NCI-H1436 treated with DMSO at 0.1 percent for 48 hours (cell line): ENCODE measurements at regions not wholly inside any gene's neighbourhood (a gene's known extent, or its start where the extent isn't known, plus 50 kb on each side); places are given as distances from the start of the nearest gene placed in this dataset.

Experiments used
- DNase-seq: peaks from one replicate; lab custom pipeline; 2025; lab: John Stamatoyannopoulos, UW

DNA sequence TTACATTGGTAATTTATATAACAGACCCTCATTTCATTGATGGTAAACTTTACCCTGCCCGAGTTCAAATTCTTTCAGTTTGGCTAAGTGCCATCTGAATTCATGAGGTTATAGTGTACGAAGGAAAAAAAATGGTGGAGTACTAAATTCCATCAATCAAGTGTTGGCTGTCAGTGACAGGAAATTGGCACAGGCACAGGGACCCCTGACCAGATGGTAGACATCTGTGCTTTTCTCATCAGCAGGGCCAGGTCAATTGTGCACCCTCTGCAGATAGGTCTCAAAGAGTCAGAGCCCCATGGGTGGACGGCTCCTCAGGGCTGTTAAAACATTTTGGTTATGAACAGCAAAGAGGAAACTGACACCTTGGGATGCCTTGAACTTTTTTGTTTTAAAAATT is 439.2 kb downstream of the SETBP1 start:
- DNase-seq, result no peak

- DNase-seq, result no peak
These were observed 440.5 kb downstream of the SETBP1 start for GRCh38 chr18:45121146-45121545.

GRCh38 chr18:45122506-45122905 is 441.8 kb downstream of the SETBP1 start:
- DNase-seq, result no peak

GRCh38 chr18:45127405-45127804 is 446.7 kb downstream of the SETBP1 start:
- no peak for DNase-seq

- no peak for DNase-seq
These were observed 452.6 kb downstream of the SETBP1 start for GRCh38 chr18:45133276-45133675.

GRCh38 chr18:45136381-45137086 is 455.8 kb downstream of the SETBP1 start:
- DNase-seq, result no peak

DNA sequence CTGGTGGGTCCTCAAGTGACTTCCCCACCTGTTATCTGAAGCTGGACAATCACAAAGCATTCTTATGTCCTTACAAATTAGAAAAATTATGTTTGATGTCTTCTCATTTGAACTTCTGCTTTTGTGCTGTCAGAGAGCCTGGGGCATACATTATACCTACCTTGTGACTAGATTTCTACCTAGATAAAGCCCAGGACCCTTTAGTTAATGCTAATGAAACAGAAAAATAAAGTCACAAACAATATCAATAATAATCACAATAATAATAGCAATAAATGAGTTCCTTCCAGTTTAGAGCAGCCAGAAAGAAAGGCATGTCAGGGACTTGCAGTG is 456.4 kb downstream of the SETBP1 start:
- no peak for DNase-seq

- DNase-seq, result no peak
These were observed 458.8 kb downstream of the SETBP1 start for GRCh38 chr18:45139478-45139877.

GRCh38 chr18:45142868-45143267 is 462.2 kb downstream of the SETBP1 start:
- DNase-seq, result no peak

GRCh38 chr18:45149712-45150111 is 465.6 kb upstream of the SLC14A2 start:
- no peak for DNase-seq

- DNase-seq, result no peak
These were observed 463.6 kb upstream of the SLC14A2 start for GRCh38 chr18:45151645-45152044.

DNA sequence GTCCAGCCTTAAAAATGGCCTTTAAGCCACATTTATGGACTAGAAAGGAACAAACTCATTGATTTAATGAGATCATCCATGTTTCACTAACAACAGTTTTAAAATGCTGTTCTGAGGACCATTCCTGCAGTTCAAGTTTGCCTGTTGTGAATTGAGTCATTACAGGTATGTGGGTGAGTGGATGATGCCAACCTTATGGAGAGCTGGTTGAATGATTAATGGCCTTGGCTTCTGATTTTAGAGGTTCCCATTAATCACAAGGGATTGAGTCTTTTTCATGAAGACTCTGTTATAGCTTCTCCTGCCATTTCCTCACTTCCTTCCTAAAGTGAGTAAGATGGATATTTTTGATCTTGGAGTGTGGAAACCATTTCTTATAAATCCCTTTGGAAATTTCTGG is 459.8 kb upstream of the SLC14A2 start:
- no peak for DNase-seq

DNA sequence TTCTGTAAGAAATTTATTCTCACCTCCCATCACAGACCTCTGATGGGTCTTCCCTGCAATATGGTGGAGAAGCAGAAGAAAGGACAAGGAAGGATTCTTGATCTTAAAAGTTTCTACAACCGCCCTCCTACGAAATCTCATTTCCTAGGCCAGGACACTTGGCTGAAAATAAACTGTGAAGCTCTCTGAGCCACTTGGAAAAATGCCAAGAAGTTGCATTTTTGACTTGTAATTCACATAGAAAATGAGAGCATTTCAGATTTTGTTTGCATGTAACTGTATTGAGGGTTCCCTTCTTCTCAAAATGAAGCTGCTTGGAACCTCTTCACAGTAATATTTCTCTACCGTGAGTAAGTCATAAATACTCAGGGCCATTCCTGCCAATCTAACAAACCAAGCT is 458.3 kb upstream of the SLC14A2 start:
- no peak for DNase-seq

GRCh38 chr18:45157576-45157975 is 457.7 kb upstream of the SLC14A2 start:
- no peak for DNase-seq

GRCh38 chr18:45161850-45162249 is 453.4 kb upstream of the SLC14A2 start:
- DNase-seq, result no peak

DNA sequence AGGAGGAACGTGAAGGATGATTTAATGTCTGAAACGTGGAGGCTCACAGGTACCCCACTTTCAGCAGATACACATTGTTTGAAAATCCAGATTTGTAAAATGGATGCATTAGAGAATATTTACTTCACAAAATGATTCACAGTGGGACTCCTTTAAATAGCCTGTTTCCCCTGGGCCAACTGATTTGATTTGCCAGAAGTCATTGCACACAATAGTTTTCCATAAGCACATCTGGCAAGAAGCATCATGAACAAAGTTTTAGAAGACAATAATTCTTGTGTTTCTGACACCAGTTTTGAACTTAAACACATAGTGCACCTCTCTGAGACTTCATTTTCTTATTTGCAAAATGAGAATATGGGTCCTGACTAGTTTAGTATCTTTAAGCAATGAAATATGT is 451.4 kb upstream of the SLC14A2 start:
- no peak for DNase-seq

DNA sequence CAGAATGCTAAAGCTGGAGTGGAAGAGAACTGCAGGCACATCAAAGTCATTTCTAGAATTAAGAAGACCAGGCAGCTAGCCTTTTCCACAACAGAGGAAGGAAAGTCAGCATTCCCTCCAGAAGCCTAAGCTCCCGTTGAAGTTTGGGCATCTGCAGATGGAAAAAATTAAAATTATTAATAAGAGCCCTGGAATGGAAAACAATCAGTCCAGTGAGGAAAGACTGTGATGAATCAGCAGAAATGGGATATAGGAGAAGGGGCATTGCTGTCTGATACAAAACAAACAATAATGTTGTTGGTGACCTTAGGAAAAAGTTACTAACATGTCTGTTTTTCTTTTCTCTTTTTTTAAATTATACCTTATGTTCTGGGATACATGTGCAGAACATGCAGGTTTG is 450.7 kb upstream of the SLC14A2 start:
- no peak for DNase-seq

GRCh38 chr18:45165176-45165713 is 450.0 kb upstream of the SLC14A2 start:
- no peak for DNase-seq

DNA sequence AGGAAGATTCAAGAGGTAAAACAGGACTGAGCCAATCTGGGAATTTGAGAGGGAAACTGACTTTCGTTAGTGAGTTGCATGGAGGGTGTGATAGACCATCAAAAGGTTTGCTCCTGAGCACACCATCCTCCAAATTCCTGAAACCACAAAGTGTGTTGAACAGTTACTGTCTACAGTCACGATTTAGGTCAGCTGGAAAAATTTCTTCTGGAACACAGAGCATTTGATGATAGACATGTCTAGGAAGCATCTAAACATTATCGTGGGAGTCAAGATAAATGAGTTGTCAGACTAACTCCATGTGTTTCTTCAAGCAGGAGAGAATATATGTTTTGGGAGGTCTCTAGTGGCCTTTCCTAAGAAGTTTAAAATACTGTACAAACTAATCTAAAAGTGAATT is 449.4 kb upstream of the SLC14A2 start:
- DNase-seq, result no peak

DNA sequence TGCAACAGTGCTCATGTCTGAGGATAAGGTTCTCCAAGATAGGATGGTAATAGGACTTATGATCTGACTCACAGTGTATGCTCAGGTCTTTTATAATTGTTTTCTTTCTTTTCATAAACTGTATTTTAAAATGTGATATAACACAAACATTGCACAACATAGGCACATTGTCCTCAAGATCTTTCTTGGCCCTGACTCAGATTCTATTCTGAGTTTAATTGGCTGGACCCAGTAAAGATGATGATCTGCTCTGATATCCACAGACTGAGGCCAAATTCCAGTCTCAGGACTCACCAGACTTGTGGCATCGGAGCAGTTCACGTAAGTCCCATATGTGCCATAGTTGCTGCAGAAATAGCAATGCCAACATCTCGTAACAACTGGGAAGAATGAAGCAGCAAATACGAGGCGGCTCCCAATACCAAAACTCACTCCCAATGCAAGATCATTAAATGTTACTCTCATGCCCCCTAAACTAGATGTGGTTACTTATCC is 448.9 kb upstream of the SLC14A2 start:
- DNase-seq, result no peak

- no peak for DNase-seq
These were observed 448.3 kb upstream of the SLC14A2 start for GRCh38 chr18:45166836-45167551.

- no peak for DNase-seq
These were observed 447.5 kb upstream of the SLC14A2 start for GRCh38 chr18:45167631-45168280.
